ENCODE measurements at regions not wholly inside any gene's neighbourhood (a gene's known extent, or its start where the extent isn't known, plus 50 kb on each side); places are given as distances from the start of the nearest gene placed in this dataset.
"Not testable (repeated sequence)": the region's sequence is repeated elsewhere in the genome, so short reads cannot be mapped to it uniquely, and the experiment has no call there.

- not testable (repeated sequence) for DNase-seq
These were observed 202.4 kb downstream of the FAM43A start for GRCh38 chr3:194888062-194888461.

- DNase-seq = no peak
These were observed 203.2 kb downstream of the FAM43A start for GRCh38 chr3:194888916-194889315.

GRCh38 chr3:194890091-194890490, 204.4 kb downstream of the FAM43A start:
- no peak for DNase-seq

GRCh38 chr3:194893121-194893987, 207.7 kb downstream of the FAM43A start:
- no peak for DNase-seq

GRCh38 chr3:194894538-194894937, 208.9 kb downstream of the FAM43A start:
- DNase-seq = no peak

GRCh38 chr3:194900854-194901522, 215.3 kb downstream of the FAM43A start:
- DNase-seq = no peak

GRCh38 chr3:194903447-194903846, 217.8 kb downstream of the FAM43A start:
- not testable (repeated sequence) for DNase-seq

- DNase-seq = not testable (repeated sequence)
These were observed 219.3 kb downstream of the FAM43A start for GRCh38 chr3:194904999-194905398.

- DNase-seq = peak; percentile 56
These were observed 220.0 kb downstream of the FAM43A start for GRCh38 chr3:194905696-194906095.

- no peak for DNase-seq
These were observed 220.5 kb downstream of the FAM43A start for GRCh38 chr3:194906229-194906629.

- no peak for DNase-seq
These were observed 221.4 kb downstream of the FAM43A start for GRCh38 chr3:194906970-194907629.

GRCh38 chr3:194907811-194908210, 222.1 kb downstream of the FAM43A start:
- DNase-seq = no peak

GRCh38 chr3:194908496-194908895, 222.8 kb downstream of the FAM43A start:
- no peak for DNase-seq

- DNase-seq = no peak
These were observed 223.3 kb downstream of the FAM43A start for GRCh38 chr3:194908972-194909371.

- no peak for DNase-seq
These were observed 224.8 kb downstream of the FAM43A start for GRCh38 chr3:194910414-194910984.

GRCh38 chr3:194913316-194913715, 227.6 kb downstream of the FAM43A start:
- no peak for DNase-seq

GRCh38 chr3:194924889-194925288, 239.2 kb downstream of the FAM43A start:
- not testable (repeated sequence) for DNase-seq

GRCh38 chr3:194925614-194926013, 239.9 kb downstream of the FAM43A start:
- no peak for DNase-seq

GRCh38 chr3:194928227-194928626, 242.5 kb downstream of the FAM43A start:
- peak; percentile 71 for DNase-seq

GRCh38 chr3:194928831-194929577, 243.3 kb downstream of the FAM43A start:
- peak; percentile 17 for DNase-seq

GRCh38 chr3:194929578-194929960, 243.9 kb downstream of the FAM43A start:
- DNase-seq = peak; percentile 26

GRCh38 chr3:194930377-194931204, 244.9 kb downstream of the FAM43A start:
- peak; percentile 91 for DNase-seq
